ENCODE measurements at regions not wholly inside any gene's neighbourhood (a gene's known extent, or its start where the extent isn't known, plus 50 kb on each side); places are given as distances from the start of the nearest gene placed in this dataset.
"Not testable (repeated sequence)": the region's sequence is repeated elsewhere in the genome, so short reads cannot be mapped to it uniquely, and the experiment has no call there.

DNA sequence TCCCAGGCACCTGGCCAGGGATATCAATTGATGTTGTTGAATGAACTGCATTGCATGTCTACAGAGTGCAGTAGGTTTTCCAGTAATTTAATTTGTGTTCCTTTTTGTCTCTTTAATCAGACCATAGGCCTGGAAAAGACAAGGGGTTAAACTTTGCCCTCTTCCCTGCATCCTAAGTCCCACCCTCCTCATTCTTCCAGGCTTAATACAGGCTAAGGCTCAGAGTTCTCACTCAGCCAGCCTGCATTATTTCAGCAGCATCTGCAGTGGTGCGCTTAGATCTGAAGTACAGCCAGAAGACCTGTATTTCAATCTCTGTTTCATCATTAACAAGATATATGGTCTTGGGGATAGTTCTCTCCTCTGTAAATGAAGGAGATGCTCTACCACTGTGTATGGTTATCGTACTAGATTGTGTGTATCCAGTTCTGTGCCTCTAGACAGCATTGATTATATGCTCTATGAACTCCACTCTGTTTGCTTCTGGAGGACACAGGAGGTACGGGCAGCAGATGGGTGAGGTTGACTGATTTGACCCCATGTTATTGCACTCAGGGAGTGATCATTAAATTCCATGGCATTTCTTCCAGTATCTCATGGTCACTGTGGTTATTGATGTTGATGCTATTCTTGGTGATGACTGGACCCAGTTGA is 286.1 kb downstream of the RPS6KC1 start:
- TF ChIP-seq EP300 (IDR thresholded peaks at IDR 0.05) (no peak), POLR2A (IDR thresholded peaks at IDR 0.05) (no peak), POLR2AphosphoS5 (IDR thresholded peaks at IDR 0.05) (no peak)
- TF ChIP-seq, protein P1, sequence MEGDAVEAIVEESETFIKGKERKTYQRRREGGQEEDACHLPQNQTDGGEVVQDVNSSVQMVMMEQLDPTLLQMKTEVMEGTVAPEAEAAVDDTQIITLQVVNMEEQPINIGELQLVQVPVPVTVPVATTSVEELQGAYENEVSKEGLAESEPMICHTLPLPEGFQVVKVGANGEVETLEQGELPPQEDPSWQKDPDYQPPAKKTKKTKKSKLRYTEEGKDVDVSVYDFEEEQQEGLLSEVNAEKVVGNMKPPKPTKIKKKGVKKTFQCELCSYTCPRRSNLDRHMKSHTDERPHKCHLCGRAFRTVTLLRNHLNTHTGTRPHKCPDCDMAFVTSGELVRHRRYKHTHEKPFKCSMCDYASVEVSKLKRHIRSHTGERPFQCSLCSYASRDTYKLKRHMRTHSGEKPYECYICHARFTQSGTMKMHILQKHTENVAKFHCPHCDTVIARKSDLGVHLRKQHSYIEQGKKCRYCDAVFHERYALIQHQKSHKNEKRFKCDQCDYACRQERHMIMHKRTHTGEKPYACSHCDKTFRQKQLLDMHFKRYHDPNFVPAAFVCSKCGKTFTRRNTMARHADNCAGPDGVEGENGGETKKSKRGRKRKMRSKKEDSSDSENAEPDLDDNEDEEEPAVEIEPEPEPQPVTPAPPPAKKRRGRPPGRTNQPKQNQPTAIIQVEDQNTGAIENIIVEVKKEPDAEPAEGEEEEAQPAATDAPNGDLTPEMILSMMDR (IDR thresholded peaks at IDR 0.05): no peak
- H3K4me3 ChIP-seq: no peak overlapping the region

DNA sequence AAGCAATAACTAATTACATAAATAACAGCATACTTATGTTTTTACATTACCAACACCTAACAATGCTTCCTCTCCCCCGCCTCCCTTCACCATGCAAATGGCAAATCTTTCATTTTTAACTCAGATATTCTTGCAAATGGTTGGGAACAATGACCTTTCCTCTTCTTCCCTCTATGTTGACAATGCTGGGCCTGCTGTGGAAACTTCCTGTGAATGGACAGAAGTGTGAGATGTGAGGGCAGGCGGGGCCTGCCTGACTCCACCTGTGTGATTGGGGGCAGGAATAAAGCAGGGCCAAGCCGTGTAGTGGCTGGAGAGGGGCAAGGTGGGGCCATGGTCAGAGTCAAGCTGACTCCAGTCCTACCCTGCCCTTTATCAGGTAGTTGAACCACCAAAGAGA is 289.6 kb downstream of the RPS6KC1 start:
- no peaks in the 10 kb centered on the region for H3K27me3 ChIP-seq
- no peak for DNase-seq (ENCODE audit: low spot score in 2 of 2)
- H3K36me3 ChIP-seq: no peaks in the 10 kb centered on the region
- TF ChIP-seq EP300 (IDR thresholded peaks at IDR 0.05): no peak
- TF ChIP-seq, protein P1 (IDR thresholded peaks at IDR 0.05): no peak
- TF ChIP-seq POLR2AphosphoS5 (IDR thresholded peaks at IDR 0.05): no peak
- TF ChIP-seq POLR2A (IDR thresholded peaks at IDR 0.05): no peak
- H3K9me3 ChIP-seq: no peaks in the 10 kb centered on the region
- H3K4me1 ChIP-seq: no peaks in the 10 kb centered on the region
- WGBS: 90% methylated on average over 3 of the region's 3 CpGs
- no peak overlapping the region for H3K27ac ChIP-seq
- H3K4me3 ChIP-seq: no peak overlapping the region

More for the DNA sequence above, 286.1 kb downstream of the RPS6KC1 start:
- H3K27me3 ChIP-seq: no peaks in the 10 kb centered on the region
- WGBS: 84% methylated on average over 3 of the region's 3 CpGs
- H3K9me3 ChIP-seq: no peaks in the 10 kb centered on the region
- DNase-seq (ENCODE audit: low spot score in 2 of 2): no peak
- no peaks in the 10 kb centered on the region for H3K36me3 ChIP-seq
- H3K4me1 ChIP-seq: no peaks in the 10 kb centered on the region
- H3K27ac ChIP-seq: no peak overlapping the region

DNA sequence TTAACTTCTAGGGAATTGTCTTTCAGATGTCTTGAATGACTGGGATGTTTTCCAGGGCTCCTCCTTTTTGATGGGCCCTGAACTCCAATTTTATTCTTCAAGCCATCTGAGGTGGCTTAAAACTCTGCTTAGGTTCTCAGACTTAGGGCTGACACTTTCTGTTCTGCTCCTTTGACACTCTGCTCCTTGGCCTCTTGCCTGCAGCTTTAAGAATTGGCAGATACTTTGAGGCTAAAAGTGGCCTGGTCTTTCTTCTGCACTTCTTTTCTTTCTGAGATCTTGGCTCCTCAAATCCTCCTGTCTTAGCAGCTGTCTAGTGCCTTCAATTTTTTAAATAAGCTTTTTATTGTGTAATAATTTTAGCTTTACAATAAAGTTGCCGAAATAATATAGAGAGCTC is 294.6 kb downstream of the RPS6KC1 start:
- Histone ChIP-seq H3K36me3 (no peaks in the 10 kb centered on the region), H3K27ac (no peak overlapping the region), H3K27me3 (no peaks in the 10 kb centered on the region), H3K4me1 (no peaks in the 10 kb centered on the region), H3K9me3 (no peaks in the 10 kb centered on the region), H3K4me3 (no peak overlapping the region)
- 98% methylated on average over 1 of the region's 1 CpG for WGBS
- no peak for TF ChIP-seq POLR2AphosphoS5 (IDR thresholded peaks at IDR 0.05)
- TF ChIP-seq EP300 (IDR thresholded peaks at IDR 0.05): no peak
- TF ChIP-seq POLR2A (IDR thresholded peaks at IDR 0.05): no peak
- TF ChIP-seq, protein P1 (IDR thresholded peaks at IDR 0.05): no peak
- DNase-seq (ENCODE audit: low spot score in 2 of 2): no peak

DNA sequence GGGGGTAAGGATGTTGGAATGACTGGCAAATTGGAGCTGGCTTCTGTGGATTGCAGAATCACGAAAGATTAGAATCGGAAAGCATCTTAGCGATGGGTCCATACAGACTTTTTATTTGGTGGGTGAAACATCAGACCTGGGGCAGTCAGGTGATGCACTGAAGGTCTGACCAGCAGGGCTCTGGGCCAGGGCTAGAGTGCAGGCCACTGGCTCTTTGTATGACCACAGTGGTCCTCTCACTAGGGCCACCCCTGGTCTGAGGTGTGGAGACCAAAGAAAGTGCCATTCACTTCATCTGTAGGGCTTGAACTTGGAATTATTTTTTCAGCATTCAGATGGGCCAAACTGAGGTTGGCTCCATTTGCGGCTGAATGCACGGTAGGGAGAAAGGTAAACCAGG is 306.4 kb downstream of the RPS6KC1 start:
- H3K4me1 ChIP-seq: no peaks in the 10 kb centered on the region
- H3K36me3 ChIP-seq: no peaks in the 10 kb centered on the region
- DNase-seq (ENCODE audit: low spot score in 2 of 2): no peak
- H3K9me3 ChIP-seq: peaks cover 5% of the 10 kb centered on the region
- H3K27me3 ChIP-seq: no peaks in the 10 kb centered on the region
- TF ChIP-seq, protein P1 (IDR thresholded peaks at IDR 0.05): no peak
- no peak for TF ChIP-seq EP300 (IDR thresholded peaks at IDR 0.05)
- no peak for TF ChIP-seq POLR2A (IDR thresholded peaks at IDR 0.05)
- TF ChIP-seq POLR2AphosphoS5 (IDR thresholded peaks at IDR 0.05): no peak
- WGBS: 96% methylated on average over 5 of the region's 5 CpGs
- no peak overlapping the region for H3K4me3 ChIP-seq
- no peak overlapping the region for H3K27ac ChIP-seq

DNA sequence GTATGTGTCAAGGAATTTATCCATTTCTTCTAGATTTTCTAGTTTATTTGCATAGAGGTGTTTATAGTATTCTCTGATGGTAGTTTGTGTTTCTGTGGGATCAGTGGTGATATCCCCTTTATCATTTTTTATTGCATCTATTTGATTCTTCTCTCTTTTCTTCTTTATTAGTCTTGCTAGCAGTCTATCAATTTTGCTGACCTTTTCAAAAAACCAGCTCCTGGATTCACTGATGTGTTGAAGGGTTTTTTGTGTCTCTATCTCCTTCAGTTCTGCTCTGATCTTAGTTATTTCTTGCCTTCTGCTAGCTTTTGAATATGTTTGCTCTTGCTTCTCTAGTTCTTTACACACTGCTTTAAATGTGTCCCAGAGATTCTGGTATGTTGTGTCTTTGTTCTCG is 307.3 kb downstream of the RPS6KC1 start:
- WGBS: 86% methylated on average over 1 of the region's 1 CpG
- not testable (repeated sequence) for DNase-seq (ENCODE audit: low spot score in 2 of 2); H3K4me1 ChIP-seq

DNA sequence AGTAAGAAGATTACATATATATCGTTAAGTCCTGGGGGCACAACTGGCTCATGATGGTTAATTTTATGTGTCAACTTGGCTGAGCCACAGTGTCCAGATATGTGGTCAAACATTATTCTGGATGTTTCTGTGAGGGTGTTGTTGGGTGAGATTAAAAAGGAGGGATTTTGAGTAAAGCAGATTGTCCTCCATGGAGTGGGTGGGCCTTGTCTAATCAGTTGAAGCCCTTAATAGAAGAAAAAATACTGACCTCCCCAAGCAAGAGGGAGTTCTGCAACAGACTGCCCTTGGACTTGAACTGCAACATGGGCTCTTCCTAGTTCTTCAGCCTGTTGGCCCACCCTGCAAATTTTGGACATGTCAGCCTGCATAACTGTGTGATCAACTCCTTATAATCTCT is 311.6 kb downstream of the RPS6KC1 start:
- TF ChIP-seq, protein P1 (IDR thresholded peaks at IDR 0.05): no peak
- TF ChIP-seq EP300 (IDR thresholded peaks at IDR 0.05): no peak
- Histone ChIP-seq H3K4me3 (no peak overlapping the region), H3K27me3 (no peaks in the 10 kb centered on the region), H3K9me3 (peaks cover 5% of the 10 kb centered on the region), H3K36me3 (no peaks in the 10 kb centered on the region), H3K27ac (no peak overlapping the region), H3K4me1 (no peaks in the 10 kb centered on the region)
- DNase-seq (ENCODE audit: low spot score in 2 of 2): no peak
- 100% methylated on average over 1 of the region's 1 CpG for WGBS

More for the DNA sequence above, 307.3 kb downstream of the RPS6KC1 start:
- not testable (repeated sequence) for H3K9me3 ChIP-seq, H3K36me3 ChIP-seq, H3K27me3 ChIP-seq, H3K27ac ChIP-seq, H3K4me3 ChIP-seq
